Upper lobe of left lung (tissue), 4 donors: ENCODE measurements at regions not wholly inside any gene's neighbourhood (a gene's known extent, or its start where the extent isn't known, plus 50 kb on each side); places are given as distances from the start of the nearest gene placed in this dataset.

ENCODE experiments used
- POLR2AphosphoS5 ChIP-seq, 2 donors: sonication (generic); formaldehyde crosslinking; IDR thresholded peaks; one replicate each; pipeline ENCODE4 v1.5.1; 2017; ENCODE audit warnings: antibody characterized with exemption in 2 of 2
- TF ChIP-seq, protein P1 (sequence below), 6 experiments: fragments of 450-650 bp in 4 of 6; fragments of 200-600 bp in 2 of 6; sonication (generic) in 2 of 6; IDR thresholded peaks; one replicate each; pipeline ENCODE4 v1.5.1; 2016 to 2019; ENCODE audit warnings: antibody characterized with exemption in 6 of 6

DNA sequence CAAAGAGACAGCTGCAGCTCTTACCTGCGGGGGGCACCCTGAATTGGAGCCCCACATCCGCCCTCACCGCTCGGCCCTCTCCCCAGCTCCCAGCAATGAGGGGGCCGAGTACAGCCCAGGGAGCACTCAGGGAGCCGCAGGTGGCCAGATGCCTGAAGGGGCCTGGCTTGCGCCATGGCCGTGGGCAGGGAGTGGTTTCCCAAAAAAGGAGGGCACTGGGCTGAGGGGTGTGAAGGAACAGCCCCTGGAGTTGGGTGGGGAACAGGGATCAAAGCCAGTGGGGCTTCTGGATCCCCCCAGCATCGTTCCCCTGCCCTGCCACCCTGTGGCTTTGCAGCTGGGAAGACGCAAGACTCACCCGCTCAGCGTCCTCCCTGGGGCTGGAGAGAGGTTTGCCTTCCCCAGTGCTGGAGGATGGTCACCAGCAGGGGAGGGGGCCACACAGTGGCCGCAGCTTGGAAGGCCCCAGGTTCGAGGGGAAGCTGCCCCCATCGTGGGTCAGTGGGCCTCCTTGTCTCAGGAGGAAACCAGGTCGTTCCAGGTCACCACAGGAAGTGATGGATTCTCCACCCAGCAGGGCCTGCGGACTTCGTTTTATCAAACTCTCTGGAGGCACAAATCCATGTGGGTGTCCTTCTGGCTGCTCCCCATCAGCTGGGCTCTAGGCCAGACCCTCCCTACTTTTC is 68.2 kb upstream of the HPCAL1 start:
- TF ChIP-seq, protein P1, sequence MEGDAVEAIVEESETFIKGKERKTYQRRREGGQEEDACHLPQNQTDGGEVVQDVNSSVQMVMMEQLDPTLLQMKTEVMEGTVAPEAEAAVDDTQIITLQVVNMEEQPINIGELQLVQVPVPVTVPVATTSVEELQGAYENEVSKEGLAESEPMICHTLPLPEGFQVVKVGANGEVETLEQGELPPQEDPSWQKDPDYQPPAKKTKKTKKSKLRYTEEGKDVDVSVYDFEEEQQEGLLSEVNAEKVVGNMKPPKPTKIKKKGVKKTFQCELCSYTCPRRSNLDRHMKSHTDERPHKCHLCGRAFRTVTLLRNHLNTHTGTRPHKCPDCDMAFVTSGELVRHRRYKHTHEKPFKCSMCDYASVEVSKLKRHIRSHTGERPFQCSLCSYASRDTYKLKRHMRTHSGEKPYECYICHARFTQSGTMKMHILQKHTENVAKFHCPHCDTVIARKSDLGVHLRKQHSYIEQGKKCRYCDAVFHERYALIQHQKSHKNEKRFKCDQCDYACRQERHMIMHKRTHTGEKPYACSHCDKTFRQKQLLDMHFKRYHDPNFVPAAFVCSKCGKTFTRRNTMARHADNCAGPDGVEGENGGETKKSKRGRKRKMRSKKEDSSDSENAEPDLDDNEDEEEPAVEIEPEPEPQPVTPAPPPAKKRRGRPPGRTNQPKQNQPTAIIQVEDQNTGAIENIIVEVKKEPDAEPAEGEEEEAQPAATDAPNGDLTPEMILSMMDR (IDR thresholded peaks at IDR 0.05): no peak
- TF ChIP-seq POLR2AphosphoS5 (IDR thresholded peaks at IDR 0.05): no peak
